ENCODE measurements at regions not wholly inside any gene's neighbourhood (a gene's known extent, or its start where the extent isn't known, plus 50 kb on each side); places are given as distances from the start of the nearest gene placed in this dataset.
"Not testable (repeated sequence)": the region's sequence is repeated elsewhere in the genome, so short reads cannot be mapped to it uniquely, and the experiment has no call there.

DNA sequence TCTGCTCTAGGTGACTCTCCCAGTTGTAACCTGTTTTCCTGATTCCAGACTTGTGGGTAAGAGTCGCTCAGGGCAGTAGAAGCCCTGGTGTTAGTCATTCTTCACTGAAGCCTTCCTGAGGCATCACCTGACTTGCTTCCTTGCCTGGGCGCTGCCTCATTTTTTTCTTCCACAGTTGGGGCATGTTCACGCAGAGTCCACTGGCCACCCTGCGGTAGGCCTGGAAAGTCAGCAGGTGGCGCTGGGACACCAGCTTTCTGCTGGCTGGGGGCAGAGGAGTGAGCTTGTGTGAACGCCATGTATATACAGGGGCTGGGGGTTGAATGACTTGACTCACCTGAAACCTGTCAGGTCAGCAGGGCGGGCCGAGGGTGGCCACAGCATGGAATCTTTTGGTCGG lies 189.3 kb upstream of the TP53TG3 start:
- H3K4me1 ChIP-seq (replicated peaks in 1 of 2; ENCODE audit: control insufficient read depth in 2 of 2, insufficient read depth in 2 of 2, low read length in 2 of 2); H3K27me3 ChIP-seq (ENCODE audit: control insufficient read depth in 2 of 2, insufficient read depth in 2 of 2, low read length in 2 of 2); in situ Hi-C loops (cut with MboI); CTCF ChIA-PET (ENCODE audit: low intra/inter-chr PET ratio); DNase-seq (ENCODE audit: extremely low read depth in 1 of 4, low spot score in 3 of 4); H3K79me2 ChIP-seq (ENCODE audit: control insufficient read depth, insufficient read depth, low read length); intact Hi-C loops (cut with micrococcal nuclease); H3K36me3 ChIP-seq (ENCODE audit: control insufficient read depth, insufficient read depth, low read length); POLR2A ChIA-PET; H3K9me1 ChIP-seq (ENCODE audit: control insufficient read depth, insufficient read depth, low read length); H3K27ac ChIP-seq (ENCODE audit: extremely low read depth, low read depth, low read length); H3K9me3 ChIP-seq (replicated peaks; ENCODE audit: control insufficient read depth, insufficient read depth, low read depth, low read length); H3K4me2 ChIP-seq (ENCODE audit: insufficient read depth, low read length); H2AFZ ChIP-seq (ENCODE audit: low read depth, low read length); H3K9ac ChIP-seq (ENCODE audit: insufficient read depth in 1 of 2, low read depth in 2 of 2, low read length in 2 of 2); H3K4me3 ChIP-seq; H4K20me1 ChIP-seq (replicated peaks; ENCODE audit: control insufficient read depth, insufficient read depth, low read length); BruUV-seq (replicated peaks): not testable (repeated sequence)
- peak; percentile 92 for ATAC-seq
- no CpG with 5 or more reads among the region's 9 CpGs for WGBS (ENCODE audit: insufficient coverage, low coverage, missing lambda C conversion rate)
- peak; percentile 89 for FAIRE-seq

DNA sequence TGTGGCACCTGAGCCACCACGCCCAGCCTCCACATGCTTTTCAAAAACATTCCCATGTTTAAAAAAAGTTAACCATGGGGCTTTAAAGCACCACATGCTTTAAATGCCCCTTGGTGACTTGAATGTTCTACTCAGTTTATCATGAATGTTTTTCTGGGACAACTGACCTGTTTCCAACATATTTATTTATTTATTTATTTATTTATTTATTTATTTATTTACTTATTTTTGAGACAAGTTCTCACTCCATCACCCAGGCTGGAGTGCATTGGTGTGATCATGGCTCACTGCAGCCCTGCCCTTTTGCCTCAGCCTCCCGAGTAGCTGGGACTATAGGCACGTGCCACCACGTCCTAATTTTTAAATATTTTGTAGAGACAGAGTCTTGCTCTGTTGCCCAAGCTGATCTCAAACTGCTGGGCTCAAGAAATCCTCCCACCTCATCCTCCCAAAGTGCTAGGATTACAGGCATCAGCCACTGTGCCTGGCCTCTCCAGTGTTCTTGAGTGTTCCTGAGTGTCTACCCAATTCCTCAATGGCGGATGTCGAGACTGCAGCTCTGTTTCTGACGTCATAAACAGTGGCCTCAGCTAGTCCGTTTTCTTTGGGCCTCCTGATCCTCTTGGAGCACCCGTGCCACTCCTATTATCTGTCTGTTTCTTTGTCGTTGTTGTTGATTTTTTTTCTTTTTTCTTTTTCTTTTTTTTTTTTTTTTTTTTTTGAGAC lies 185.7 kb upstream of the TP53TG3 start:
- H3K79me2 ChIP-seq (ENCODE audit: control insufficient read depth, insufficient read depth, low read length); H3K4me3 ChIP-seq; H3K36me3 ChIP-seq (ENCODE audit: control insufficient read depth, insufficient read depth, low read length); POLR2A ChIA-PET; H3K4me2 ChIP-seq (ENCODE audit: insufficient read depth, low read length); H3K4me1 ChIP-seq (replicated peaks in 1 of 2; ENCODE audit: control insufficient read depth in 2 of 2, insufficient read depth in 2 of 2, low read length in 2 of 2); H3K27me3 ChIP-seq (ENCODE audit: control insufficient read depth in 2 of 2, insufficient read depth in 2 of 2, low read length in 2 of 2); BruUV-seq (replicated peaks); CTCF ChIA-PET (ENCODE audit: low intra/inter-chr PET ratio); in situ Hi-C loops (cut with MboI); H4K20me1 ChIP-seq (replicated peaks; ENCODE audit: control insufficient read depth, insufficient read depth, low read length); H3K9ac ChIP-seq (ENCODE audit: insufficient read depth in 1 of 2, low read depth in 2 of 2, low read length in 2 of 2); H3K9me1 ChIP-seq (ENCODE audit: control insufficient read depth, insufficient read depth, low read length); intact Hi-C loops (cut with micrococcal nuclease); H3K9me3 ChIP-seq (replicated peaks; ENCODE audit: control insufficient read depth, insufficient read depth, low read depth, low read length); H3K27ac ChIP-seq (ENCODE audit: extremely low read depth, low read depth, low read length): not testable (repeated sequence)
- ATAC-seq (peak; percentile 58), FAIRE-seq (peak; percentile 76), DNase-seq (ENCODE audit: extremely low read depth in 1 of 4, low spot score in 3 of 4) (peak in 1 of 4 experiments; percentile 2)
- TF ChIP-seq CREM (IDR thresholded peaks at IDR 0.05; ENCODE audit: low read depth) (peak; percentile 49), EHMT2 (IDR thresholded peaks at IDR 0.05) (peak; percentile 34; the same call in 1 of the 2 replicates)
- 0 out of 2 replicates have a peak overlapping the region, but pooled peaks have one; percentile 68 for H2AFZ ChIP-seq (ENCODE audit: low read depth, low read length)
- 14% methylated on average over 6 of the region's 10 CpGs for WGBS (ENCODE audit: insufficient coverage, low coverage, missing lambda C conversion rate)

DNA sequence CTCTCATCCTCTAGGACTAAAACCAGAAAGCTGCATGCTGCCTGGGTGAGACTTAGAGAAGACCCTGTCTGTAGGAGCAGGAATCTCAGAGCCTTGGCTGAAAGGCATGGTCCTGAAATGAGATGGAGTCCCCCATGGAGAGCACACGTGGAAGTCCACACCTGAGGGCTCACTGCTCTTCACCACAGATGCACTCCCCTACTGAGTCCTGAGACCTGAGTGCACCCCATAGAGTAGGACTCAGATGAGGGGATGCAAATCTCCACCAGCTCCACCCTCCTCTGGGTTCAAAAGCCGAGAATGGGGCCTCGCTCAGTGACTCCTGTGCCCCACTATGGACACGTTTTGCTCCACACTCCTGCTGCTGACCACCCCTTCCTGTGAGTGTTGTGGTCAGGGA lies 171.4 kb upstream of the TP53TG3 start:
- H2AFZ ChIP-seq (ENCODE audit: low read depth, low read length); H3K27ac ChIP-seq (ENCODE audit: extremely low read depth, low read depth, low read length); H3K4me1 ChIP-seq (replicated peaks in 1 of 2; ENCODE audit: control insufficient read depth in 2 of 2, insufficient read depth in 2 of 2, low read length in 2 of 2); BruUV-seq (replicated peaks); DNase-seq (ENCODE audit: extremely low read depth in 1 of 4, low spot score in 3 of 4); intact Hi-C loops (cut with micrococcal nuclease); H3K9me3 ChIP-seq (replicated peaks; ENCODE audit: control insufficient read depth, insufficient read depth, low read depth, low read length); H3K79me2 ChIP-seq (ENCODE audit: control insufficient read depth, insufficient read depth, low read length); H3K9ac ChIP-seq (ENCODE audit: insufficient read depth in 1 of 2, low read depth in 2 of 2, low read length in 2 of 2); H4K20me1 ChIP-seq (replicated peaks; ENCODE audit: control insufficient read depth, insufficient read depth, low read length); POLR2A ChIA-PET; H3K27me3 ChIP-seq (ENCODE audit: control insufficient read depth in 2 of 2, insufficient read depth in 2 of 2, low read length in 2 of 2); FAIRE-seq; in situ Hi-C loops (cut with MboI); ATAC-seq; H3K4me2 ChIP-seq (ENCODE audit: insufficient read depth, low read length); H3K4me3 ChIP-seq; CTCF ChIA-PET (ENCODE audit: low intra/inter-chr PET ratio); H3K9me1 ChIP-seq (ENCODE audit: control insufficient read depth, insufficient read depth, low read length); H3K36me3 ChIP-seq (ENCODE audit: control insufficient read depth, insufficient read depth, low read length): not testable (repeated sequence)
- 0% methylated on average over 2 of the region's 4 CpGs for WGBS (ENCODE audit: insufficient coverage, low coverage, missing lambda C conversion rate)

DNA sequence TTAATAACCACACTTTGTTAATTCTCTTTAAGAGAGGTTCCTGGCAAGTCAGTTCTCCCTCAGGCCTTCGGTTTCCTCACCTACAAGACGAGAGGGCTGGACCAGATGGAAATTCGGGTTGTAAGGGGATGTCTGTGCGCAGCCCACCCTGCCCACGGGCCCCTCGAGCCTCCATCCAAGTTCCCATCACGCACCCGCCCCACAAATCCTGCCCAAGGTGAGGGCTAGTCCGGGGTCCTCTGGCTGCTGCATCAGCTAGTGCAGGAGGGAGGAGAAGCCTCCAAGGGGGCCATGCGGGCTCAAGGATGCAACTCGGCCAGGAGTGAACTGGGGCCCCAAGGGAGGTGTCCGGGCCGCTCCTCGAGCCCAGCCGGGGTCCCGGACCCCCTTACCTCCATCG lies 169.6 kb upstream of the TP53TG3 start:
- no CpG with 5 or more reads among the region's 17 CpGs for WGBS (ENCODE audit: insufficient coverage, low coverage, missing lambda C conversion rate)
- H3K9me1 ChIP-seq (ENCODE audit: control insufficient read depth, insufficient read depth, low read length); FAIRE-seq; POLR2A ChIA-PET; H3K4me2 ChIP-seq (ENCODE audit: insufficient read depth, low read length); H3K4me3 ChIP-seq; H3K9me3 ChIP-seq (replicated peaks; ENCODE audit: control insufficient read depth, insufficient read depth, low read depth, low read length); CTCF ChIA-PET (ENCODE audit: low intra/inter-chr PET ratio); in situ Hi-C loops (cut with MboI); ATAC-seq; H3K27me3 ChIP-seq (ENCODE audit: control insufficient read depth in 2 of 2, insufficient read depth in 2 of 2, low read length in 2 of 2); DNase-seq (ENCODE audit: extremely low read depth in 1 of 4, low spot score in 3 of 4); H3K4me1 ChIP-seq (replicated peaks in 1 of 2; ENCODE audit: control insufficient read depth in 2 of 2, insufficient read depth in 2 of 2, low read length in 2 of 2); intact Hi-C loops (cut with micrococcal nuclease); H2AFZ ChIP-seq (ENCODE audit: low read depth, low read length); BruUV-seq (replicated peaks); H4K20me1 ChIP-seq (replicated peaks; ENCODE audit: control insufficient read depth, insufficient read depth, low read length); H3K36me3 ChIP-seq (ENCODE audit: control insufficient read depth, insufficient read depth, low read length); H3K9ac ChIP-seq (ENCODE audit: insufficient read depth in 1 of 2, low read depth in 2 of 2, low read length in 2 of 2); H3K79me2 ChIP-seq (ENCODE audit: control insufficient read depth, insufficient read depth, low read length); H3K27ac ChIP-seq (ENCODE audit: extremely low read depth, low read depth, low read length): not testable (repeated sequence)

All from K562 (cell line).